ENCODE measurements at regions not wholly inside any gene's neighbourhood (a gene's known extent, or its start where the extent isn't known, plus 50 kb on each side); places are given as distances from the start of the nearest gene placed in this dataset.

DNA sequence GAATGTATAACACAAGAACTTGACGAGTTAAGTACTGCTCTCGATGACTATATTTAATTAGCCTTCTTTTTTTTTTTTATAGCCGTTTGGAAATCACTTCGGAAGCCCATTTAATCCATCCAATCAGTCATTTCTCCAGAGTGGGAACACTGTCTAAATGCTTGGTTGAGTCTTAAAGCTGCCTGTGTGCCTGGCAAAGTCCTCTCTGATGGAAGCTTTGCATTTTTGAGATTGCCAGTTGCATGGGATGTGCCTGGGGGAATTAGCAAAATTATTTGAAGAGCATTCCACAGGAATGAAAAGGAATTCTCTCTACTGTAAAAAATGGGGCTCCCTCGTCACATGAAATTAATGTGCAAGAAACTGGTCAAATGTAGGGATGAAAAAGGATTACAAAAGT, 398.8 kb upstream of the RPS6KA3 start:
- TF ChIP-seq, protein P1, sequence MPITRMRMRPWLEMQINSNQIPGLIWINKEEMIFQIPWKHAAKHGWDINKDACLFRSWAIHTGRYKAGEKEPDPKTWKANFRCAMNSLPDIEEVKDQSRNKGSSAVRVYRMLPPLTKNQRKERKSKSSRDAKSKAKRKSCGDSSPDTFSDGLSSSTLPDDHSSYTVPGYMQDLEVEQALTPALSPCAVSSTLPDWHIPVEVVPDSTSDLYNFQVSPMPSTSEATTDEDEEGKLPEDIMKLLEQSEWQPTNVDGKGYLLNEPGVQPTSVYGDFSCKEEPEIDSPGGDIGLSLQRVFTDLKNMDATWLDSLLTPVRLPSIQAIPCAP (CRISPR knock-in tag; IDR thresholded peaks at IDR 0.05), result no peak
- TF ChIP-seq AFF4 (CRISPR knock-in tag; IDR thresholded peaks at IDR 0.05; ENCODE audit: borderline replicate concordance), result no peak

Measured in WTC11 (cell line).